ENCODE measurements at regions not wholly inside any gene's neighbourhood (a gene's known extent, or its start where the extent isn't known, plus 50 kb on each side); places are given as distances from the start of the nearest gene placed in this dataset.

- no peaks in the 10 kb centered on the region for H3K27me3 ChIP-seq (ENCODE audit: insufficient read depth, poor library complexity, severe bottlenecking)
- no peak overlapping the region for H3K27ac ChIP-seq (replicated peaks)
- TF ChIP-seq SPI1 (IDR thresholded peaks at IDR 0.05; ENCODE audit: borderline replicate concordance, low read depth) (no peak), POLR2AphosphoS5 (IDR thresholded peaks at IDR 0.05; ENCODE audit: low read depth) (no peak), GABPA (IDR thresholded peaks at IDR 0.05; ENCODE audit: low read depth) (no peak), REST (IDR thresholded peaks at IDR 0.05; ENCODE audit: insufficient replicate concordance, low read depth) (no peak)
- TF ChIP-seq, protein P1, sequence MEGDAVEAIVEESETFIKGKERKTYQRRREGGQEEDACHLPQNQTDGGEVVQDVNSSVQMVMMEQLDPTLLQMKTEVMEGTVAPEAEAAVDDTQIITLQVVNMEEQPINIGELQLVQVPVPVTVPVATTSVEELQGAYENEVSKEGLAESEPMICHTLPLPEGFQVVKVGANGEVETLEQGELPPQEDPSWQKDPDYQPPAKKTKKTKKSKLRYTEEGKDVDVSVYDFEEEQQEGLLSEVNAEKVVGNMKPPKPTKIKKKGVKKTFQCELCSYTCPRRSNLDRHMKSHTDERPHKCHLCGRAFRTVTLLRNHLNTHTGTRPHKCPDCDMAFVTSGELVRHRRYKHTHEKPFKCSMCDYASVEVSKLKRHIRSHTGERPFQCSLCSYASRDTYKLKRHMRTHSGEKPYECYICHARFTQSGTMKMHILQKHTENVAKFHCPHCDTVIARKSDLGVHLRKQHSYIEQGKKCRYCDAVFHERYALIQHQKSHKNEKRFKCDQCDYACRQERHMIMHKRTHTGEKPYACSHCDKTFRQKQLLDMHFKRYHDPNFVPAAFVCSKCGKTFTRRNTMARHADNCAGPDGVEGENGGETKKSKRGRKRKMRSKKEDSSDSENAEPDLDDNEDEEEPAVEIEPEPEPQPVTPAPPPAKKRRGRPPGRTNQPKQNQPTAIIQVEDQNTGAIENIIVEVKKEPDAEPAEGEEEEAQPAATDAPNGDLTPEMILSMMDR (IDR thresholded peaks at IDR 0.05; ENCODE audit: insufficient read depth, low read length) = no peak
- DNase-seq (ENCODE audit: low read depth in 1 of 2, low spot score in 1 of 2) = no peak
- H3K4me3 ChIP-seq (replicated peaks; ENCODE audit: insufficient read depth, low read length) = no peak overlapping the region
These were observed 208.3 kb upstream of the SALL1 start for GRCh38 chr16:51359141-51359955.

GRCh38 chr16:51357839-51358238 lies 206.8 kb upstream of the SALL1 start:
- no peaks in the 10 kb centered on the region for H3K27me3 ChIP-seq (ENCODE audit: insufficient read depth, poor library complexity, severe bottlenecking)
- H3K4me3 ChIP-seq (replicated peaks; ENCODE audit: insufficient read depth, low read length) = no peak overlapping the region
- H3K27ac ChIP-seq (replicated peaks) = no peak overlapping the region
- TF ChIP-seq REST (IDR thresholded peaks at IDR 0.05; ENCODE audit: insufficient replicate concordance, low read depth) (no peak), POLR2AphosphoS5 (IDR thresholded peaks at IDR 0.05; ENCODE audit: low read depth) (no peak), GABPA (IDR thresholded peaks at IDR 0.05; ENCODE audit: low read depth) (no peak), SPI1 (IDR thresholded peaks at IDR 0.05; ENCODE audit: borderline replicate concordance, low read depth) (no peak)
- TF ChIP-seq, protein P1 (IDR thresholded peaks at IDR 0.05; ENCODE audit: insufficient read depth, low read length) = no peak
- DNase-seq (ENCODE audit: low read depth in 1 of 2, low spot score in 1 of 2) = no peak

DNA sequence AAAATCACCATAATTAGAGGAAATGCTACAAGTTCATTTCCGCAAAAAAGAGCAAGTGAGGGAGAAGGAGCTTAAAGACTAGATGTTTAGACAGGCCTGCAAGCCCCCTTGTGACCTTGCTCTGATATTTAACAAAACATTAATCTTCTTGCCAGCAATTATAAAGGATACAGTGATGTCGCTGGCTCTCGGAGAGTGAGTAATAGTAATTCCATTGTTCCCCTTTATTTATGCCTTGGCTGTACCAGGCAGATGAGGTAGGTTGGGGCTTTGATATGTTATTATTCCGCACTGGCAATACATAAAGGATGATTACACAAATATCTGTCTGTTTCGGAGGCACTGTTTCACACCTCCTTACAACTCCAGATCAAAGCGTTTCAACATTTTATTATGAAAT lies 204.8 kb upstream of the SALL1 start:
- H3K4me3 ChIP-seq (replicated peaks; ENCODE audit: insufficient read depth, low read length) = no peak overlapping the region
- DNase-seq (ENCODE audit: low read depth in 1 of 2, low spot score in 1 of 2) = no peak
- H3K27ac ChIP-seq (replicated peaks) = no peak overlapping the region
- no peaks in the 10 kb centered on the region for H3K27me3 ChIP-seq (ENCODE audit: insufficient read depth, poor library complexity, severe bottlenecking)
- no peak for TF ChIP-seq SPI1 (IDR thresholded peaks at IDR 0.05; ENCODE audit: borderline replicate concordance, low read depth)
- no peak for TF ChIP-seq GABPA (IDR thresholded peaks at IDR 0.05; ENCODE audit: low read depth)
- no peak for TF ChIP-seq REST (IDR thresholded peaks at IDR 0.05; ENCODE audit: insufficient replicate concordance, low read depth)
- TF ChIP-seq, protein P1 (IDR thresholded peaks at IDR 0.05; ENCODE audit: insufficient read depth, low read length) = no peak
- no peak for TF ChIP-seq POLR2AphosphoS5 (IDR thresholded peaks at IDR 0.05; ENCODE audit: low read depth)

Data from HL-60 (cell line).